Uterus (tissue), 2 donors: ENCODE measurements at regions not wholly inside any gene's neighbourhood (a gene's known extent, or its start where the extent isn't known, plus 50 kb on each side); places are given as distances from the start of the nearest gene placed in this dataset.

Experiments used
- CTCF ChIP-seq, 4 experiments: fragments of 200-600 bp in 2 of 4; fragments of 450-650 bp in 2 of 4; sonication (generic) in 2 of 4; IDR thresholded peaks; one replicate each; pipeline ENCODE4 v1.5.1; 2016 to 2019; ENCODE audit warnings: antibody characterized with exemption in 4 of 4, mild to moderate bottlenecking in 2 of 4, moderate library complexity in 1 of 4
- POLR2A ChIP-seq, 2 donors: fragments of 450-650 bp; IDR thresholded peaks; one replicate each; pipeline ENCODE4 v1.6.1; 2016; ENCODE audit warnings: antibody characterized with exemption in 2 of 2, mild to moderate bottlenecking in 1 of 2, moderate library complexity in 1 of 2

GRCh38 chr20:12090920-12091319, 173.2 kb downstream of the BTBD3 start:
- TF ChIP-seq CTCF (IDR thresholded peaks at IDR 0.05), result no peak
- TF ChIP-seq POLR2A (IDR thresholded peaks at IDR 0.05), result no peak
